ENCODE measurements at regions not wholly inside any gene's neighbourhood (a gene's known extent, or its start where the extent isn't known, plus 50 kb on each side); places are given as distances from the start of the nearest gene placed in this dataset.

GRCh38 chr1:21362096-21362495 is 71.8 kb upstream of the ECE1 start:
- TF ChIP-seq, protein P1, sequence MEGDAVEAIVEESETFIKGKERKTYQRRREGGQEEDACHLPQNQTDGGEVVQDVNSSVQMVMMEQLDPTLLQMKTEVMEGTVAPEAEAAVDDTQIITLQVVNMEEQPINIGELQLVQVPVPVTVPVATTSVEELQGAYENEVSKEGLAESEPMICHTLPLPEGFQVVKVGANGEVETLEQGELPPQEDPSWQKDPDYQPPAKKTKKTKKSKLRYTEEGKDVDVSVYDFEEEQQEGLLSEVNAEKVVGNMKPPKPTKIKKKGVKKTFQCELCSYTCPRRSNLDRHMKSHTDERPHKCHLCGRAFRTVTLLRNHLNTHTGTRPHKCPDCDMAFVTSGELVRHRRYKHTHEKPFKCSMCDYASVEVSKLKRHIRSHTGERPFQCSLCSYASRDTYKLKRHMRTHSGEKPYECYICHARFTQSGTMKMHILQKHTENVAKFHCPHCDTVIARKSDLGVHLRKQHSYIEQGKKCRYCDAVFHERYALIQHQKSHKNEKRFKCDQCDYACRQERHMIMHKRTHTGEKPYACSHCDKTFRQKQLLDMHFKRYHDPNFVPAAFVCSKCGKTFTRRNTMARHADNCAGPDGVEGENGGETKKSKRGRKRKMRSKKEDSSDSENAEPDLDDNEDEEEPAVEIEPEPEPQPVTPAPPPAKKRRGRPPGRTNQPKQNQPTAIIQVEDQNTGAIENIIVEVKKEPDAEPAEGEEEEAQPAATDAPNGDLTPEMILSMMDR (IDR thresholded peaks at IDR 0.05 in 8 of 11, conservative IDR thresholded peaks at IDR 0.05 in 3 of 11): no peak
- TF ChIP-seq POLR2A (IDR thresholded peaks at IDR 0.05): no peak
